Nephron progenitor cell (in vitro differentiated cells): ENCODE measurements at regions not wholly inside any gene's neighbourhood (a gene's known extent, or its start where the extent isn't known, plus 50 kb on each side); places are given as distances from the start of the nearest gene placed in this dataset.

Experiments used
- DNase-seq: peaks from one replicate; pipeline ENCODE4 v3.0.0; 2021
- H3K27ac Mint-ChIP-seq: 2 replicates; pipeline ENCODE4 v1.8.0; 2021; ENCODE audit warnings: mild to moderate bottlenecking, moderate library complexity, mixed read lengths
- H3K27me3 Mint-ChIP-seq: 2 replicates; pipeline ENCODE4 v1.8.0; 2021; ENCODE audit warnings: mild to moderate bottlenecking, low read depth, mixed read lengths; ENCODE audit not compliant: poor library complexity
- H3K36me3 Mint-ChIP-seq: 2 replicates; pipeline ENCODE4 v1.8.0; 2021; ENCODE audit warnings: low read depth, mixed read lengths
- H3K4me1 Mint-ChIP-seq: 2 replicates; pipeline ENCODE4 v1.8.0; 2021; ENCODE audit warnings: mixed read lengths
- H3K4me3 Mint-ChIP-seq: 2 replicates; pipeline ENCODE4 v1.8.0; 2021; ENCODE audit warnings: mild to moderate bottlenecking, moderate library complexity, mixed read lengths
- H3K9me3 Mint-ChIP-seq: 2 replicates; pipeline ENCODE4 v1.8.0; 2021; ENCODE audit warnings: mild to moderate bottlenecking, moderate library complexity, mixed read lengths
- CTCF ChIP-seq: fragments of 200-600 bp; sonication (generic); IDR thresholded peaks from 2 replicates; pipeline ENCODE4 v1.5.0; 2021; ENCODE audit warnings: antibody characterized with exemption

- Mint-ChIP-seq H3K36me3 (peaks cover 9% of the 10 kb centered on the region), H3K4me3 (no peak overlapping the region), H3K4me1 (peaks cover 3% of the 10 kb centered on the region), H3K27ac (no peak overlapping the region), H3K9me3 (peaks cover 21% of the 10 kb centered on the region), H3K27me3 (no peaks in the 10 kb centered on the region)
- no peak for TF ChIP-seq CTCF
- no peak for DNase-seq
These were observed 135.2 kb upstream of the ACVR2A start for GRCh38 chr2:147709655-147710054.

DNA sequence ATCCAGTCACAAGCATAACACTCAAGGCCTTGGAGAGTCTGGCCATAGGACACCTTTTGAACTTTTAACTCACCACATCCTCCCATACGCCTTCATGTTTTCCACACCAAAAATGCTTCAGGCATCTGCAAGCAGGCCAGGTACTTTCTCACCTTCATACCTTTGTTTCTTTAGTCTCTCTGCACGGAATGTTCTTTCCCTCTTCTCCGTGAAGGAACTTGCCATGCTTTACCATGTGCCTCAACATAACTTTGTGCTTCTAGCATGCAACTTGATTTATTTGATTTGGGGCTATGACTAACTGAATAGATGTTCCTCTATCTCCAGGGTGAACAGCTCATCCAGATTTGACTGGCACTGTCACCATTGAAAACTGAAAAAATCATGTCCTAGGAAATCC lies 141.7 kb upstream of the ACVR2A start:
- Mint-ChIP-seq H3K9me3 (no peaks in the 10 kb centered on the region), H3K4me1 (no peaks in the 10 kb centered on the region), H3K4me3 (no peak overlapping the region), H3K27me3 (peaks cover 3% of the 10 kb centered on the region), H3K27ac (no peak overlapping the region), H3K36me3 (no peaks in the 10 kb centered on the region)
- no peak for DNase-seq
- no peak for TF ChIP-seq CTCF

DNA sequence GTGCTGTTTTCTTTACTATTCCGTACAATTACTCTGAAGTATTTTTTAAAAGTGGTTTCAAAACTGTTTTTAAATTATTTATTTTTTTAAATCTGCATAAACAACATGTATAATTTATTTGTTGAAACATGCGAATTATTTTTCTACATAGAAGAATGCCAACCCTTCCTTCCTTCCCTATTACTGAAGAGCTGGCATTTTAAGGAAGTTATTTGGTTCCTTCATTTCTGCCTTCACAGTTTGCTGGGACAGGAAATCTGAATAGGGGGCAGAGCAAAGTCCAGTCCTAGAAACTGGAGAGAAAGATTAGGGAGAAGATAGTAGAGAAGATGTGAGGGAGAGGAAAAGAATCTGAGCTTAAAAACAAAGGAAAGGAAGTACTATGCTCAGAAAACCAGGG lies 146.7 kb upstream of the ACVR2A start:
- Mint-ChIP-seq H3K4me3 (no peak overlapping the region), H3K27ac (no peak overlapping the region)

GRCh38 chr2:147696426-147696825 lies 148.4 kb upstream of the ACVR2A start:
- H3K9me3 Mint-ChIP-seq, result no peaks in the 10 kb centered on the region
- H3K27ac Mint-ChIP-seq, result no peak overlapping the region
- peaks cover 8% of the 10 kb centered on the region for H3K27me3 Mint-ChIP-seq
- no peak for TF ChIP-seq CTCF
- no peaks in the 10 kb centered on the region for H3K4me1 Mint-ChIP-seq
- DNase-seq, result no peak
- no peak overlapping the region for H3K4me3 Mint-ChIP-seq
- H3K36me3 Mint-ChIP-seq, result no peaks in the 10 kb centered on the region

More for the DNA sequence above, 146.7 kb upstream of the ACVR2A start:
- no peak for DNase-seq
- H3K4me1 Mint-ChIP-seq, result no peaks in the 10 kb centered on the region
- no peak for TF ChIP-seq CTCF
- H3K36me3 Mint-ChIP-seq, result no peaks in the 10 kb centered on the region
- no peaks in the 10 kb centered on the region for H3K9me3 Mint-ChIP-seq
- H3K27me3 Mint-ChIP-seq, result peaks cover 7% of the 10 kb centered on the region

- Mint-ChIP-seq H3K4me1 (no peaks in the 10 kb centered on the region), H3K36me3 (no peaks in the 10 kb centered on the region), H3K4me3 (no peak overlapping the region), H3K9me3 (peaks cover 17% of the 10 kb centered on the region), H3K27me3 (peaks cover 7% of the 10 kb centered on the region), H3K27ac (no peak overlapping the region)
- no peak for TF ChIP-seq CTCF
- no peak for DNase-seq
These were observed 155.5 kb upstream of the ACVR2A start for GRCh38 chr2:147689220-147689909.

DNA sequence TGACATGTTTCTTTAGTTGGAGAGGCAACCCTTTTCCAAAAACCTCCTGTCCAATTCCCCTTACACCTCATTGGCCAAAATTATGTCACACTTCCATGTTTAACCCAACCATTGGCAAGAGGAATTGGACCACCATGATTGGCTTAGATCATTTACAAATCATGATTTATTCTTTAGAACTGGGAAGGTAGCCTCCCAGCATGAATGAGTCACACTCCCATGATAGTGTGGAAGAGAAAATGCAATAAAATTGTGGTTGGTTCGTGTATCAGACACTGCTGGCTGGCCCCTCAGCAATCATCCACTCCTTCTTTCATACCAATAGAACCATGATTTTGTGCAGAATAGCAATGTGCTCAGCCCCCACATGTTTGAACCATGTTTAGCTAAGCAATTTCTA lies 156.6 kb upstream of the ACVR2A start:
- Mint-ChIP-seq H3K4me3 (no peak overlapping the region), H3K4me1 (no peaks in the 10 kb centered on the region), H3K9me3 (peaks cover 17% of the 10 kb centered on the region), H3K27me3 (peaks cover 2% of the 10 kb centered on the region), H3K27ac (no peak overlapping the region), H3K36me3 (no peaks in the 10 kb centered on the region)
- DNase-seq, result no peak
- no peak for TF ChIP-seq CTCF
